ENCODE measurements at regions not wholly inside any gene's neighbourhood (a gene's known extent, or its start where the extent isn't known, plus 50 kb on each side); places are given as distances from the start of the nearest gene placed in this dataset.

DNA sequence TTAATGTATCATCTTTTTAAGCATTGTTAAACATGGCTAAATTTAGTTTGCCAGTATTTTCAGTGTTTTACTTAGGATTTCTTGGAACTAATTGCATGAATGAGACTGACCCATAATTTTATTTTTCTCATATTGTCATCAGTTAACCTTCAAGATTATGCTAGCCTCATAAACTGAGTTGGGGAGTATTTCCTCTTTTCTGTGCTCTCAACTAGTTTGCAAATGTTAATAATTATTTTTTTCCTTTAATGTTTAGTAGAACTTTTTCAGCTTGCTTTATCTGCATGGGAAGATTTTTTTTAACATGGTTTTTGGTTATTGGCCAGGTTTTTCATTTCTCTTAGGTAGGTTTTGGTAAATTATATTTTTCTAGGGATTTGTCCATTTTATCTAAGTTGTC lies 235.4 kb upstream of the SESN3 start:
- intact Hi-C loops (cut with DNase I) = no loop called here
- Histone ChIP-seq H3K4me1 (no peaks in the 10 kb centered on the region), H3K9me3 (no peaks in the 10 kb centered on the region), H3K36me3 (ENCODE audit: insufficient read depth in 1 of 2, low read depth in 1 of 2) (no peaks in the 10 kb centered on the region), H3K27me3 (ENCODE audit: insufficient read depth in 3 of 3, low read length in 2 of 3) (no peaks in the 10 kb centered on the region), H3K27ac (no peak overlapping the region), H3K4me3 (no peak overlapping the region)
- TF ChIP-seq, protein P1, sequence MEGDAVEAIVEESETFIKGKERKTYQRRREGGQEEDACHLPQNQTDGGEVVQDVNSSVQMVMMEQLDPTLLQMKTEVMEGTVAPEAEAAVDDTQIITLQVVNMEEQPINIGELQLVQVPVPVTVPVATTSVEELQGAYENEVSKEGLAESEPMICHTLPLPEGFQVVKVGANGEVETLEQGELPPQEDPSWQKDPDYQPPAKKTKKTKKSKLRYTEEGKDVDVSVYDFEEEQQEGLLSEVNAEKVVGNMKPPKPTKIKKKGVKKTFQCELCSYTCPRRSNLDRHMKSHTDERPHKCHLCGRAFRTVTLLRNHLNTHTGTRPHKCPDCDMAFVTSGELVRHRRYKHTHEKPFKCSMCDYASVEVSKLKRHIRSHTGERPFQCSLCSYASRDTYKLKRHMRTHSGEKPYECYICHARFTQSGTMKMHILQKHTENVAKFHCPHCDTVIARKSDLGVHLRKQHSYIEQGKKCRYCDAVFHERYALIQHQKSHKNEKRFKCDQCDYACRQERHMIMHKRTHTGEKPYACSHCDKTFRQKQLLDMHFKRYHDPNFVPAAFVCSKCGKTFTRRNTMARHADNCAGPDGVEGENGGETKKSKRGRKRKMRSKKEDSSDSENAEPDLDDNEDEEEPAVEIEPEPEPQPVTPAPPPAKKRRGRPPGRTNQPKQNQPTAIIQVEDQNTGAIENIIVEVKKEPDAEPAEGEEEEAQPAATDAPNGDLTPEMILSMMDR (IDR thresholded peaks at IDR 0.05) = no peak
- no peak for DNase-seq
- ATAC-seq = no peak

DNA sequence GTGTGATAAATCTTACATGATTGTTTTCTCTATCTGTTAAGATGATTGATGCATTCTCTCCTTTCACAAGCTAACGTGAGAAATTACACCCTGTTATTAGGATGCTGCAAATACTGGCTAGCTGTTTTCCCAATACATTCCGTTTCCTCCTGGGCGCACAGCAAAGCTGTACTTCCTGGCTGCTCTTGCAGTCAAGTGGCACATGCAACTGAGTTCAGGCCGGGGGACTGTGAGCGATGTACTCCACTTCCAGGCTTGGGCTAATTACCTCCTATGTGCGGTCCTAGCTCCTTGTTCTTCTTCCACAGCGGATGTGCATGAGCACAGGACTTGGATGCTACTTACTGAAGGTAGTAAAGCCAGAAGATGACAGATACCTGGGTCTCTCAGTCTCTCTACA lies 234.9 kb upstream of the SESN3 start:
- TF ChIP-seq, protein P1 (IDR thresholded peaks at IDR 0.05) = no peak
- 62 to 73% (median 67%) methylated on average over 7 of the region's 7 CpGs for WGBS, 3 donors
- no peak for ATAC-seq

DNA sequence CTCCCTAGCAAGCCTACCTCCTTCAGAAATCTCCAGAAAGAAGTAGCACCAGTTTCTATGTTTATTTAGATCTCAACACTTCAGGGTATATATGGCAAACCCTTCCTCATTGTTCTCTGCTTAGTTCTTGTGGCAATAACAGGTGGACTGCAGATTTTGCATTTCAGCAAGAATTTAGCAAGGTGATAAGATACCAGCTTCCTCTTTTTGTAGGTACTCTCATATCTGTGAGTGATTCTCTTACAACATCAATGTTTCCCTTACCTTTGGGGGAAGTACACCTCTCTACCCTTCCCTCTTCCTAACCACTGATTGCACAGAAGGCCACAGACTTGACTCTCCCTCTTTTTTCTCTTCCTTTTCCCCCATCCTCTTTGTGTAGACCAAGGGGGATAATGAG lies 230.9 kb upstream of the SESN3 start:
- intact Hi-C loops (cut with DNase I) = no loop called here
- H3K36me3 ChIP-seq (ENCODE audit: insufficient read depth in 1 of 2, low read depth in 1 of 2) = no peaks in the 10 kb centered on the region
- H3K27me3 ChIP-seq (ENCODE audit: insufficient read depth in 3 of 3, low read length in 2 of 3) = no peaks in the 10 kb centered on the region
- H3K4me3 ChIP-seq = no peak overlapping the region
- H3K4me1 ChIP-seq = no peaks in the 10 kb centered on the region
- H3K27ac ChIP-seq = no peak overlapping the region
- ATAC-seq = no peak
- H3K9me3 ChIP-seq = no peaks in the 10 kb centered on the region
- DNase-seq = no peak
- TF ChIP-seq, protein P1 (IDR thresholded peaks at IDR 0.05) = no peak

More for the DNA sequence above, 234.9 kb upstream of the SESN3 start:
- no peak for DNase-seq
- Histone ChIP-seq H3K4me3 (no peak overlapping the region), H3K9me3 (no peaks in the 10 kb centered on the region), H3K36me3 (ENCODE audit: insufficient read depth in 1 of 2, low read depth in 1 of 2) (no peaks in the 10 kb centered on the region), H3K4me1 (no peaks in the 10 kb centered on the region), H3K27me3 (ENCODE audit: insufficient read depth in 3 of 3, low read length in 2 of 3) (no peaks in the 10 kb centered on the region), H3K27ac (no peak overlapping the region)
- intact Hi-C loops (cut with DNase I) = no loop called here

DNA sequence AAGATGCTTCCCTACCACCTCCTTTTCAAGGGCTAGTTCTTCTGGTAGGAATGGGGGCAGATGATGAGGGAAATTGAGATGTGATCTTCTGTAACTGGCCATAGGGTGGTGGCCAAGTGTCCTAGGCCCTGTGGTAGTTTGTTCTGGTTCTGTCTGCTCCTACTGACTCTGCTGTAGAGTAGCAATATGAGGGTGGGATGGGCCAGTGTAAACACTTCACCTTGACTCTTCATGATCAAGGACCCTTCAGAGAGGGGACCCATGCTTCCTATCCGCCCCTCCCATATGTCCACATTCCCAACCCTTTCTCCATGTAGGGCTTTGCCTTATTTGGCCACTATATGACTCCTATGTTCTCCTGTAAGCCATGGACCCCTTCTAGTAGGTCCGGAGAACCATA lies 230.3 kb upstream of the SESN3 start:
- H3K27me3 ChIP-seq (ENCODE audit: insufficient read depth in 3 of 3, low read length in 2 of 3) = no peaks in the 10 kb centered on the region
- H3K36me3 ChIP-seq (ENCODE audit: insufficient read depth in 1 of 2, low read depth in 1 of 2) = no peaks in the 10 kb centered on the region
- no peak overlapping the region for H3K4me3 ChIP-seq
- 66 to 97% (median 75%) methylated on average over 2 of the region's 2 CpGs for WGBS, 3 donors
- DNase-seq (no peak), ATAC-seq (no peak)
- TF ChIP-seq, protein P1 (IDR thresholded peaks at IDR 0.05) = no peak
- H3K27ac ChIP-seq = no peak overlapping the region
- intact Hi-C loops (cut with DNase I) = no loop called here
- no peaks in the 10 kb centered on the region for H3K9me3 ChIP-seq
- H3K4me1 ChIP-seq = no peaks in the 10 kb centered on the region

DNA sequence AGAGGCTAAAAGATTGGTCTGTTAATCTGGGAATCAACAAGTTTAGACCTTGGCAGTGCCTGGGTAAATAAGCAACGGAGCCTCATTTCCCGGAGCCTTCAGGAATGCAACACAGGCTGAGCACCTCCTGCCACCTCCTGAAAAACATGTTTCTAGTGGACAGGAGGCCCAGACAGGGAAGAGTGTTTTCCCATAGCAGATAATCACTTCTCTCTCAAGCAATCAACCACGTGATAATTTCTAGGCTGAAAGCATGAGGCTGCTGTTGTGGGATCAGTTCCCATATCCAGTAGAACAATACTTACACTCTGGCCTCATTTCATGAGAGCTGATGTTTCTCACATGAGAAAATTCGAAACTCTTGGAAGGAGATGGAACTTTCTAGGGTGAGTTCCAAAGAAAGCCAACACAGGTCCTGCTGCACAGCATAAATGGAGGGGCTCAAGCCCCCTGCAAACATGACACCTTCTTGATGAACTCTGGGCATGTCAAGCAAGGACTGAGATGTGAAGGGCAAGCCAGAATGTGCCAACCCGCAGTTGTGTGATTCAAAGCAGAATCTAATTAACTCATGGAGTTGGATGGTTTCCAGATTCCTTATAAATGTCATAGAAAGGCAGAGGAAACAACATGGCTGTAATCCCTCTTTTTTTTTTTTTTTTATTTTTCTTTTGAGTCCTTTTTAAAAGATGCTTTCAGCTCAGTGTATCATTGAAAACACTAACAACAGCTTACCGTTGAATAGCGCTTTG lies 228.5 kb upstream of the SESN3 start:
- H3K4me1 ChIP-seq = no peaks in the 10 kb centered on the region
- H3K27ac ChIP-seq = no peak overlapping the region
- intact Hi-C loops (cut with DNase I) = no loop called here
- no peaks in the 10 kb centered on the region for H3K27me3 ChIP-seq (ENCODE audit: insufficient read depth in 3 of 3, low read length in 2 of 3)
- no peaks in the 10 kb centered on the region for H3K36me3 ChIP-seq (ENCODE audit: insufficient read depth in 1 of 2, low read depth in 1 of 2)
- DNase-seq = no peak
- TF ChIP-seq, protein P1 (IDR thresholded peaks at IDR 0.05) = no peak
- WGBS, 3 donors = 35 to 39% (median 36%) methylated on average over 7 of the region's 7 CpGs
- H3K4me3 ChIP-seq = no peak overlapping the region
- no peak for ATAC-seq
- no peaks in the 10 kb centered on the region for H3K9me3 ChIP-seq
